ENCODE measurements at regions not wholly inside any gene's neighbourhood (a gene's known extent, or its start where the extent isn't known, plus 50 kb on each side); places are given as distances from the start of the nearest gene placed in this dataset.

DNA sequence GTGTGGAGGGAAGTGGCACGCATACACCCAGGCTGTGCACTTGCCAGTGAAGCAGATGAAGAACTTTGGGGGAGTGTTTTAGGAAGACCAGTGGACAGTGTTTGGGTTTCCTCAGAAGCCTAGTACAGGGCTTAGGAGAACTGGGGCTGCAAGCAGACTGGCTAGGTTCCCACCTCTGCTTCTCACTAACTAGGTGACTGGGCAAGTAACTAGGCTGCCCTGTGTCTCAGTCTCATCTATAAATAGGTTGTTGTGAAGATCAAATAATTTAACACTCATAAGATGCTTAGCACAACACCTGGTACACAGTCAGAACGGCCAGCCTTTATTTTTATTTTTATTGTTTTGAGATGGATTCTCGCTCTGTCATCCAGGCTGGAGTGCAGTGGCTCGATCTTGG, 312.1 kb downstream of the CDH26 start:
- Mint-ChIP-seq H3K27ac (no peak overlapping the region), H3K36me3 (no peaks in the 10 kb centered on the region), H3K9me3 (no peaks in the 10 kb centered on the region), H3K4me3 (no peak overlapping the region), H3K4me1 (peaks cover 10% of the 10 kb centered on the region), H3K27me3 (peaks cover 4% of the 10 kb centered on the region)

- H3K36me3 Mint-ChIP-seq: no peaks in the 10 kb centered on the region
- H3K9me3 Mint-ChIP-seq: no peaks in the 10 kb centered on the region
- no peak overlapping the region for H3K4me3 Mint-ChIP-seq
- no peak overlapping the region for H3K27ac Mint-ChIP-seq
- H3K27me3 Mint-ChIP-seq: peaks cover 4% of the 10 kb centered on the region
- H3K4me1 Mint-ChIP-seq: no peaks in the 10 kb centered on the region
Observed at GRCh38 chr20:60271597-60271996, 313.4 kb downstream of the CDH26 start.

GRCh38 chr20:60272790-60273189, 314.6 kb downstream of the CDH26 start:
- H3K4me1 Mint-ChIP-seq: no peaks in the 10 kb centered on the region

DNA sequence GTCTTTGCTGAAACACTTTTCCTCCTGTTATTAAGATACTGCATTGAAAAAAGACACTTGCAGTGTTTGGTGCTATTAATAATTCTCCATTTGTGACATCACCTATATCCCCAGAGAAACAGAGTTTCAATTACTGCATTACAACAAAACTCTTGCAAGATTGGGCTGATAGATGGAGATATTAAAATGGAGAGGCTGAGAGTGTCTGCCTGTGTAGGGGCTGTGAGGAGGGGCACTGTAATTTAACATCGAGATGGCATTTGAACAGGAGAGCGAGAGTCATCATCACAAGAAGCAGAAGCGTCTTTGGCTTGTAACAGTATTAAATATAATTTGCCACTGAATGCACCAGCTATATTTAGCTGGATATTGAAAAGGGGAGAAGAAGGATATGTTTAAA, 316.5 kb downstream of the CDH26 start:
- peaks cover 6% of the 10 kb centered on the region for H3K27me3 Mint-ChIP-seq
- no peak overlapping the region for H3K27ac Mint-ChIP-seq
- H3K9me3 Mint-ChIP-seq: no peaks in the 10 kb centered on the region
- no peaks in the 10 kb centered on the region for H3K4me1 Mint-ChIP-seq
- H3K4me3 Mint-ChIP-seq: no peak overlapping the region
- H3K36me3 Mint-ChIP-seq: no peaks in the 10 kb centered on the region

More at GRCh38 chr20:60272790-60273189, 314.6 kb downstream of the CDH26 start:
- Mint-ChIP-seq H3K27me3 (peaks cover 4% of the 10 kb centered on the region), H3K36me3 (no peaks in the 10 kb centered on the region), H3K4me3 (no peak overlapping the region), H3K27ac (no peak overlapping the region), H3K9me3 (no peaks in the 10 kb centered on the region)

DNA sequence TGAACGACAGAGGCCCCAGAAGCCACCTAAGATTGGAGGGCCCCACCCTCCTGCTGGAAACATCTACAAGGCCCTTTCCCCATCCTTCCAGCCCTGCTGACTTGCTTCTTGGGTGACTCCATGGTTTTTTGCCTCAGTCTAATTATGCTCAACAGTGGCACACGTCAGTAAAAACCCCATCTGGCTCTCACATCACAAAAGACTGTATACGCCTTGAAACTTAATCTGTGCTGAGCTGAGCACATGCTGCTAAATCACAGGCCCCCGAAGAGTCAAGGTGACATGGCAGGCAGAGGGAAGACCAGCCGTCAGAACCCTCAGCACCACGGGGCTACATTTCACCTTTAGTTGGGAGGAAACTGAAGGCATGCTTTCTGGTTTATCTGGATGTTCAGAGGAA, 323.1 kb downstream of the CDH26 start:
- no peaks in the 10 kb centered on the region for H3K36me3 Mint-ChIP-seq
- no peaks in the 10 kb centered on the region for H3K9me3 Mint-ChIP-seq
- H3K4me1 Mint-ChIP-seq: no peaks in the 10 kb centered on the region
- no peak overlapping the region for H3K27ac Mint-ChIP-seq
- peaks cover 3% of the 10 kb centered on the region for H3K27me3 Mint-ChIP-seq
- no peak overlapping the region for H3K4me3 Mint-ChIP-seq

- Mint-ChIP-seq H3K4me1 (no peaks in the 10 kb centered on the region), H3K36me3 (peaks cover 1% of the 10 kb centered on the region)
Observed at GRCh38 chr20:60283281-60283680, 325.1 kb downstream of the CDH26 start.

GRCh38 chr20:60286764-60287163, 328.5 kb downstream of the CDH26 start:
- Mint-ChIP-seq H3K36me3 (peaks cover 3% of the 10 kb centered on the region), H3K9me3 (peaks cover 20% of the 10 kb centered on the region), H3K27ac (no peak overlapping the region)

More at GRCh38 chr20:60283281-60283680, 325.1 kb downstream of the CDH26 start:
- Mint-ChIP-seq H3K27ac (no peak overlapping the region), H3K27me3 (peaks cover 1% of the 10 kb centered on the region), H3K9me3 (no peaks in the 10 kb centered on the region), H3K4me3 (no peak overlapping the region)

GRCh38 chr20:60288945-60289344, 330.7 kb downstream of the CDH26 start:
- Mint-ChIP-seq H3K27me3 (no peaks in the 10 kb centered on the region), H3K4me1 (no peaks in the 10 kb centered on the region), H3K9me3 (peaks cover 20% of the 10 kb centered on the region), H3K4me3 (no peak overlapping the region), H3K36me3 (peaks cover 3% of the 10 kb centered on the region), H3K27ac (no peak overlapping the region)

More at GRCh38 chr20:60286764-60287163, 328.5 kb downstream of the CDH26 start:
- H3K4me3 Mint-ChIP-seq: no peak overlapping the region
- no peaks in the 10 kb centered on the region for H3K4me1 Mint-ChIP-seq
- H3K27me3 Mint-ChIP-seq: no peaks in the 10 kb centered on the region

DNA sequence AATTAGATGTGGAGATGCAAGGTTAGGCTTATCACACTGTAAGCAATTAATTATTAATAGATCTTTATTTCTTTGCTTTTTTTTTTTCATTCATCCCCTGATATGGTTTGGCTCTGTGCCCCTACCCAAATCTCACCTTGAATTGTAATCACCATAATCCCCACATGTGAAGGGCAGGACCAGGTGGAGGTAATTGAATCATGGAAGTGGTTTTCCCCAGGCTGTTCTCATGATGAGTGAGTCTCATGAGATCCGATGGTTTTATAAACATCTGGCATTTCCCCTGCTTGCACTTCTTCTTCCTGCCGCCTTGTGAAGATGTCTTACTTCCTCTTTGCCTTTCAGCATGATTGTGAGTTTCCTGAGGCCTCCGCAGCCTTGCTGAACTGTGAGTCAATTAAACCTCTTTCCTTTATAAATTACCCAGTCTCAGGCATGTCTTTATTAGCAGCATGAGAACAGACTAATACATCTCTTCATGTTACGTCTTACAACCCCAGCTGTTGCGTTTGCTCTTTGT, 333.8 kb downstream of the CDH26 start:
- no peak overlapping the region for H3K4me3 Mint-ChIP-seq
- H3K4me1 Mint-ChIP-seq: no peaks in the 10 kb centered on the region
- H3K27ac Mint-ChIP-seq: no peak overlapping the region
- peaks cover 20% of the 10 kb centered on the region for H3K9me3 Mint-ChIP-seq
- H3K27me3 Mint-ChIP-seq: peaks cover 3% of the 10 kb centered on the region
- peaks cover 3% of the 10 kb centered on the region for H3K36me3 Mint-ChIP-seq

GRCh38 chr20:60294632-60295031, 336.4 kb downstream of the CDH26 start:
- H3K9me3 Mint-ChIP-seq: peaks cover 10% of the 10 kb centered on the region
- no peaks in the 10 kb centered on the region for H3K4me1 Mint-ChIP-seq
- H3K27ac Mint-ChIP-seq: no peak overlapping the region
- peaks cover 1% of the 10 kb centered on the region for H3K36me3 Mint-ChIP-seq
- H3K4me3 Mint-ChIP-seq: no peak overlapping the region
- peaks cover 3% of the 10 kb centered on the region for H3K27me3 Mint-ChIP-seq

DNA sequence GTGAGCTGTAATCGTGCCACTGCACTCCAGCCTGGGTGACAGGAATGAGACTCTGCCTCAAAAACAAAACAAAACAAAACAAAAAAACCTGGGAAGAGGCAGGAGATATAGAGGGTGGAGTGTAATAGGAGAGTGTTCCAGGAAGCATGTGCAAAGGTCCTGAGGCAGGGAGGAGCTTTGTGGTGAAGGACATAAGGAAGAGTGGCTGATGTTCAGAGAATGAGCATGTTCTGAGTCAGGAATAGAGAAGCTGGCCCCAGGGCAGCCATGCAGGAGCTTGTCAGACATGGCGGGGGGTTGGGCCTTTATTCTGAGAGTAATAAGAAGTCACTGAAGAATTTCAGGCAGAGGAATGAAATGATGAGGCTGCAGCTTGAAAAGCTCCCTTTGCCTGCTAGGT, 337.0 kb downstream of the CDH26 start:
- Mint-ChIP-seq H3K36me3 (peaks cover 1% of the 10 kb centered on the region), H3K4me3 (no peak overlapping the region), H3K9me3 (peaks cover 10% of the 10 kb centered on the region), H3K4me1 (no peaks in the 10 kb centered on the region), H3K27ac (no peak overlapping the region), H3K27me3 (peaks cover 3% of the 10 kb centered on the region)

GRCh38 chr20:60297649-60298048, 339.4 kb downstream of the CDH26 start:
- Mint-ChIP-seq H3K27ac (no peak overlapping the region), H3K36me3 (no peaks in the 10 kb centered on the region), H3K27me3 (peaks cover 3% of the 10 kb centered on the region), H3K4me1 (no peaks in the 10 kb centered on the region), H3K9me3 (no peaks in the 10 kb centered on the region), H3K4me3 (no peak overlapping the region)

DNA sequence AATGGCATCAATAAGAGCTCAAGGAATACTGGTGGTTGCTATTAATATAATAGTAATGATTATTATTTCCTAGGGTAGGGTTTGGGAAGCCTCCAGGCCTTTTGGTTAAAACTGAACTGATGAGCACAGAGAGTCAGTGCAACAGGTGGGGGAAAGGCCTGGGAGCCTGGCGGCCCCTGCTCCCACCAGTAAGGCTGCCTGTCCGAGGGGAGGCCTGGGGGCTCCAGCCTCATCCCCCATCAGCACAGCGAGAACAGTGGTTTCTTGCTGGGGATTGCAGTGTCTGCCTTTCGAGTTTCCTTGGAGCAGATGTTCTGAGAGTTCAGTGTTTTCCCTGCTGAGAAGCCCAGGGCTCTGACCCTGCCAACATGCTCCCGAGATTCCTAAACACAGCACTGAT, 340.4 kb downstream of the CDH26 start:
- no peaks in the 10 kb centered on the region for H3K36me3 Mint-ChIP-seq

GRCh38 chr20:60299951-60300350, 341.7 kb downstream of the CDH26 start:
- Mint-ChIP-seq H3K36me3 (no peaks in the 10 kb centered on the region), H3K4me1 (no peaks in the 10 kb centered on the region), H3K4me3 (no peak overlapping the region), H3K27me3 (no peaks in the 10 kb centered on the region), H3K9me3 (no peaks in the 10 kb centered on the region), H3K27ac (no peak overlapping the region)

More for the DNA sequence above, 340.4 kb downstream of the CDH26 start:
- Mint-ChIP-seq H3K4me1 (no peaks in the 10 kb centered on the region), H3K27ac (no peak overlapping the region), H3K4me3 (no peak overlapping the region), H3K9me3 (no peaks in the 10 kb centered on the region), H3K27me3 (peaks cover 3% of the 10 kb centered on the region)

DNA sequence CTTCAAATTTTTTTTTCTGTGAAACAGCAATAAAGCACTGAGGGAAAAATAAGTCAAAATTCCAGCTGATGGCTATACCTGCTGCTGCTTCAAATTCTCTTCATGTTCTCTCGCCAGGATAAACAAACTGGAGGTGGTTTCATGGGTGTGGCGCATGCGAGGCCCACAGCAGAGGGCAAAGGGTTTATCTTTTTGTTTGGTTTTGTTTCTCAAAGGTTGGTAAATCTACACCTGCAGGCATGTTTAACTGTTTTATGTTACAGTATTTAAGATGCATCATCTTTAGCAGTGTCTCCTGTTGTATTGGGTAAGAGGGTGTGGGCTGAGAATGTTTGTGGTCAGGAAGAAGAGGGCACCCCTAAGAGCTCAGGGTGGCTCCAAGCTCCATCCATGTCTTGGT, 342.2 kb downstream of the CDH26 start:
- H3K4me1 Mint-ChIP-seq: no peaks in the 10 kb centered on the region
- no peaks in the 10 kb centered on the region for H3K27me3 Mint-ChIP-seq
- H3K4me3 Mint-ChIP-seq: no peak overlapping the region
- H3K36me3 Mint-ChIP-seq: no peaks in the 10 kb centered on the region
- H3K9me3 Mint-ChIP-seq: no peaks in the 10 kb centered on the region
- no peak overlapping the region for H3K27ac Mint-ChIP-seq

- Mint-ChIP-seq H3K27me3 (no peaks in the 10 kb centered on the region), H3K9me3 (no peaks in the 10 kb centered on the region), H3K27ac (no peak overlapping the region), H3K4me1 (no peaks in the 10 kb centered on the region), H3K36me3 (no peaks in the 10 kb centered on the region), H3K4me3 (no peak overlapping the region)
Observed at GRCh38 chr20:60302875-60303274, 344.7 kb downstream of the CDH26 start.

DNA sequence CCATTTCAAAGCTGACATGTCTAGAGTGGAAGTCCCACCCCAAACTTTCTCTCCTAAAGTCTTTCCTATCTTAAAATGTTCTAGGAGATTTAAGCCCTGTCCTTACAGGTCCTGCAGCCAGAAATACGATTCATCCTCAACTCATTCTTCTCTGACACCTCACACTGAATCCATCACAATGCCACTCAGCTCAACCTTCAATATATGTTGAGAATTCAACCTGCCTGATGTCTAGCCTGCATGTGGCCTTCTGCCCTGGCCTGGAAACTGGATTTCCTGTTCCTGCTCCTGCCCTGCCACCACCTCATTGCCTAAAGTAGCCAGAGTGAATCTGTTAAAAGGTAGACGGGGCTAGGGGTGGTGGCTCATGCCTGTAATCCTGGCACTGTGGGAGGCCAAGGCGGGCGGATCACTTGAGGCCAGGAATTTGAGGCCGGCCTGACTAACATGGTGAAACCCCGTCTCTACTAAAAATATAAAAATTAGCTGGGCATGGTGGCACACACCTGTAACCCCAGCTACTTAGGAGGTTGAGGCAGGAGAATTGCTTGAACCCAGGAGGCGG, 345.9 kb downstream of the CDH26 start:
- Mint-ChIP-seq H3K4me3 (no peak overlapping the region), H3K36me3 (no peaks in the 10 kb centered on the region), H3K27ac (no peak overlapping the region), H3K9me3 (no peaks in the 10 kb centered on the region), H3K27me3 (no peaks in the 10 kb centered on the region), H3K4me1 (no peaks in the 10 kb centered on the region)
